ENCODE measurements at regions not wholly inside any gene's neighbourhood (a gene's known extent, or its start where the extent isn't known, plus 50 kb on each side); places are given as distances from the start of the nearest gene placed in this dataset.

DNA sequence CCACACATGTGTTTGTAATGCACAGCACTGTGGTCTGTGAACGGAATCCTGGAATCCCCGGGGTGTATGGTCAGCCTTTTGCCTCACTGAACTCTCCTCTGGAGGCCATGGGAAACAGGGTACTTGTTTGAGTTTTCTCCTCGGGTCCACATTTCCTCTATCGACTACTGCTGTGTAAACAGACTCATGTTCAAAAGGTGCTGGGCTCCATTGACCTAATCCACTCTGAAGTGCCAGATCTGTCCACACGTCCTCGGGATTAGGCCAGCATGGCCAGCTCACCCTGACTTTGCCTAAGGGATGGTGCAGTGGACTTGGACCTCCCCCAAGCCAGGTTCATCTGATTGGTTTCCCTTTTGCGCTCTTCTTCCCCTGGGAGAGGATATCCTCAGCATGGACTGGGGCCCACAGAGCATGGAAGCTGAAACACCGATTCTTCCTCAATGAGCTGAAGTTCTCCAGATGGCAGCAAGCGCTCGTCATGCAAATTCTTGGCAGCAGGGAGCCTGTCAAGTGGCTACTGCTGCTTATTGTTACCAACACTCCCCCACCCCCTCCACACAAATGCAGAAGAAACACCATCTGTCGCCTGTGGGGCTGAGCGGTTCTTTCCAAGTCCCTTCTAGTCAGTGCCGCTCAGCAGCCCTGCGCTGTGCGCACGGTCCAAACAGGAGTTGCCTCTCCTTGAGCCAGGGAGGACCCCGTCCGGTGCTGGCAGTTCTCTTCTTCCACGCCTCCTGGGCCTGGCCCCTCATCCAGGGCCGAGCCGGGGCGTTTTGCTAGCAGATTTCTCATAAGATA lies 292.6 kb upstream of the MARCKS start:
- no peak for DNase-seq (ENCODE audit: low spot score)

DNA sequence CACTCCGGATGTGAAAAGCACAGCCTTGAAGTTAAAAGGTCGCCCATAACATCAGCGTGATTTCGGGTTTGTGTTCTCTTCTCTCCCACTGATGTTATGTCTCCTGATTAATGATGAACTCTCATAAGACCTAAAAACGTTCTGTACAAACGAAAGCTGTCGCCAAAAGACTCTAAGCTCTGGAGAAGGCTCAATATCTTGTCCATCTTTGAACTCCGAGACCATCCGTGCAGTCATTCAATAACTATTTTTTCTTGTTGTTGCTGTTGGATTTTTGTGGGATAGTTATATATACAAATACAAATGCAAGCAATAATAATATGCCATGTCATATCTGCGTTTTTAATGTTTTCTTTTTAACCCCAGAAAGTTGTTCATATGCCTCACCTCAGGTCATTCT lies 291.8 kb upstream of the MARCKS start:
- DNase-seq (ENCODE audit: low spot score), result no peak

- no peak for DNase-seq (ENCODE audit: low spot score)
Observed at GRCh38 chr6:113570161-113570560, 287.0 kb upstream of the MARCKS start.

GRCh38 chr6:113570641-113571040 lies 286.5 kb upstream of the MARCKS start:
- DNase-seq (ENCODE audit: low spot score), result no peak

- no peak for DNase-seq (ENCODE audit: low spot score)
Observed at GRCh38 chr6:113574147-113574546, 283.0 kb upstream of the MARCKS start.

DNA sequence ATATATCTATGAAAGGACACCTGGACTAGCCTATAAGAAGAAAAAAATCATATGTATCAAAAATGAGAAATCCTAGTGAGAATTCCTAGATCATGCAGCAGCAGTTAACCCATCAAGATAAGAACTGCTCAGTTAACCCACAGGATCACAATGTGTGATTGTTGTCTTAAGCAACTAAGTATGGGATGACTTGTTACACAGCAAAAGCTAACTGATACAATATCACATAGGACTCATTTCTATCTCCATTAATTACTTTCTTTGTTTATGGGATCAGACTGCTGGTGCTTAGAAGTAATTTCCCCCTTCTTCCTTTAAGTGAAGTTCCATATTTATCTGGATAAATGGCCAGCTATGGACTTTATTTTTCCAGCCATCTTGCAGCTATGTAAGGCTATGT lies 280.8 kb upstream of the MARCKS start:
- no peak for DNase-seq (ENCODE audit: low spot score)

DNA sequence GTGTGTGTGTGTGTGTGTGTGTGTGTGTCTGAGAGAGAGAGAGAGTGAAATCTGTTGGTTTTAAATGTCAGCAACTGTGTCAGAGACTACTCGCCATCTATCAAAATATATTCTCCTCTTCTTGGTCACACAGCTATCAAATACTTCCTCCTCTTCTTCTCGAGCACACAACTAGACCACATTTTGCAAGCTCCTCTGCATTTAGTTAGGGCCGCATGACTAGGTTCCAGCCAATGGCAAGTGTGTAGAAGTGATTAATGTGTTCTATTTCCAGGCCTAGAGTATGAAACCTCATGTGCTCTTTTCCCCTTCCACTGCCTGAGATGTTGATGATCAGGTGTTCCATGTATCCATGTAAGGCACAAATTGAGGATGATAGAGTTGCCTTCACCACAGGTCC lies 278.5 kb upstream of the MARCKS start:
- no peak for DNase-seq (ENCODE audit: low spot score)

- no peak for DNase-seq (ENCODE audit: low spot score)
Observed at GRCh38 chr6:113584767-113585166, 272.4 kb upstream of the MARCKS start.

DNA sequence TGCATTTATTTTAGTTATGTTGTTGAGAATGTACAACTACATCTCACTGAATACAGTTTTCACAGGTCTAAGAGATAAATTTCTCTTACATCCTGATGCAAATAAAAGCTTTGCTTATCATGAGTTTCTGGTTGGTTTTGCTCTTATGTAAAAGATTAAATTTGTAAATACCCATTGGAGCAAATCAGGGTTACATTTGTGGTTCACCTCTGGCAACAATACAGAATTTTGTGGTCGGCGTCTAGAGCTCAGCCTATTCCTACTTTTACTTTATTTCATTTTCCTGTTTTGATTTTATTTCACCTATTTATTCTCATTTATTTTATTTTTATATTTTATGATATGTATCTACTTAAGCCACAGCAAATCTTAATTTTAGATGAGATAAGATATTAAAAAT lies 271.9 kb upstream of the MARCKS start:
- DNase-seq (ENCODE audit: low spot score), result no peak

GRCh38 chr6:113586413-113587077 lies 270.6 kb upstream of the MARCKS start:
- no peak for DNase-seq (ENCODE audit: low spot score)

DNA sequence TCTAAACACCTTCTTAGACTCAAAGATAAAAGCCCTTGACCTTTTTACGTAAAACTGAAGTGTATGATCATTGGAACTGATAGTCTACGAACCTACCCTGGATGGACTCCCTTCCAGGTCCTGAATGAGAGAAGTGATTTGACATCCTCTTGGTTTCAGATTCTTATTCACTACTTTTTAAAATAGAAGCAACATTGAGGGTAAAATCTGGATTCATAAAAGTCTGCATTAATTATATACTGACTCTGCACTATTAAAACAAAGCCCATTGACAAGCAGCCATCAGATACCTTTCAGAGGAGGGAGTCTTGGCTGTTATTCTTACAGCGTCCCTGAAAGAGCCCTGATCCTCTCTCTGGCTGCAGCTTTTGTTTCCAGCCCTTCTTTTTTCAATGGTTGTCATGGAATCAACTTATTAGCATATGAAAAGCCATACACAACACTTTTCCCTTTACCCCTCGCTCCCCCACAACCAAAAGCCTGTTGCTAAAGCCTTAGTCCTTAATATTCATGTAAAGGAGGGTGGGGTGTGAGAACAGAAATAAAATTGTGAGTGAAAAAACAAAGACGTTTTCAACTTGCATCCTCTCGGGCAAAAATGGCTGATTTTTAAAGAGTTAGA lies 270.0 kb upstream of the MARCKS start:
- no peak for DNase-seq (ENCODE audit: low spot score)

GRCh38 chr6:113588646-113589045 lies 268.5 kb upstream of the MARCKS start:
- no peak for DNase-seq (ENCODE audit: low spot score)

GRCh38 chr6:113591896-113592827 lies 265.0 kb upstream of the MARCKS start:
- no peak for DNase-seq (ENCODE audit: low spot score)

- DNase-seq (ENCODE audit: low spot score), result no peak
Observed at GRCh38 chr6:113594726-113595125, 262.4 kb upstream of the MARCKS start.

- DNase-seq (ENCODE audit: low spot score), result no peak
Observed at GRCh38 chr6:113595911-113596376, 261.2 kb upstream of the MARCKS start.

DNA sequence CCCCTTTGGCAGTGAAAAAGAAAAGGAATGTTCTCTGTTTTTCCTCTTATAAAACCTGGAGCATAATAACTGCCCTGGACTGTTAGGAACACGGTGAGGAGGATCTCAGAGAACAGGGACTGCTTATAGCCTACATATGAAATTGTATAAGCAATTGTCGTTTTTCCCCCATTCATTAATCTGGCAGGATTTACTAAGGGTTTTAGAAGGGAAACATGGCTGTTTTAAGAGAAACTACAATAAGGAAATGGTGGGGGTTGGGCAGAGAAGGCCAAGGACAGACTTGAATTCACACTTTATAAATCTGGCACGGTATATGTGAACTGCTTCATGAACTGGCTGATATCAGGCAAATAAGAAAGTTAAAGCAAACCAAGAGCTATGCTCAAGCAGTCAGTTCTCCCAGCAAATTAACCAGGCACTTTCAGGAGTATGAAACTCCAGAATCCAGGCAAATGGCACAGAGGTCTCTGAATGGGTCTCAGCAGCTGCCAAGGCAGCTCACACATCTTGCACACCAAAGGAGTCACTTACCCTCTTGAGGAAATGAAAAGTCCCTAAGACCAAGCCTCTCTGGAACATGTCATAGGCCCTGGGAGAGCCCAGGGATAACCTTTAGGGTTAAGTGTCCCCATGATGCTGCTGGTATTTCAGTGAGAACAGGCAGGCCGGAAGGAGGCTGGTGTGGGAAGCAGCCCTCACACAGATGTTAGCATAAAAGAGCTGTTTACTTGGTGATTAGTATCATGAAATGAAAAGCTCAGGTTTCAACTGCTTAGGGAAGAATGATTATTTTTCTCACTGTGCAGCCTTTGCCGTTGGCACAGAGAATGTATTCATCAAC lies 260.5 kb upstream of the MARCKS start:
- no peak for DNase-seq (ENCODE audit: low spot score)

DNA sequence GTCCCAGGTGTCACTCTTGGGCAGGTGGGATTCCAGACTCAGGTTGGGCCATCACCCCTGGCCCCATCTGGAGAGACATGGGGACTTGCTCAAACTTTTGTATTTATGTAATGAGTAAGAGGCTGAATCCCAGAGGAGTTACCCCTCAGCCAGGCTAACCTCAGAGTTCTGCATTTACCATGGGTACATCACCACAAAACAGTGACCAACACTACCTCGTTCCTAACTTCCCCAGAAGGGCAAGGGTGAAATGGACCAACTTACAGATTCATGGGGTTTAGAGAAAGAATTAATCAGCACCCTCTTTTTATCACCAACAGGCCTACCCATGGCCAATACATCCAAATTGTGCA lies 259.9 kb upstream of the MARCKS start:
- no peak for DNase-seq (ENCODE audit: low spot score)

- DNase-seq (ENCODE audit: low spot score), result no peak
Observed at GRCh38 chr6:113598786-113599185, 258.4 kb upstream of the MARCKS start.

- no peak for DNase-seq (ENCODE audit: low spot score)
Observed at GRCh38 chr6:113599444-113599843, 257.7 kb upstream of the MARCKS start.

DNA sequence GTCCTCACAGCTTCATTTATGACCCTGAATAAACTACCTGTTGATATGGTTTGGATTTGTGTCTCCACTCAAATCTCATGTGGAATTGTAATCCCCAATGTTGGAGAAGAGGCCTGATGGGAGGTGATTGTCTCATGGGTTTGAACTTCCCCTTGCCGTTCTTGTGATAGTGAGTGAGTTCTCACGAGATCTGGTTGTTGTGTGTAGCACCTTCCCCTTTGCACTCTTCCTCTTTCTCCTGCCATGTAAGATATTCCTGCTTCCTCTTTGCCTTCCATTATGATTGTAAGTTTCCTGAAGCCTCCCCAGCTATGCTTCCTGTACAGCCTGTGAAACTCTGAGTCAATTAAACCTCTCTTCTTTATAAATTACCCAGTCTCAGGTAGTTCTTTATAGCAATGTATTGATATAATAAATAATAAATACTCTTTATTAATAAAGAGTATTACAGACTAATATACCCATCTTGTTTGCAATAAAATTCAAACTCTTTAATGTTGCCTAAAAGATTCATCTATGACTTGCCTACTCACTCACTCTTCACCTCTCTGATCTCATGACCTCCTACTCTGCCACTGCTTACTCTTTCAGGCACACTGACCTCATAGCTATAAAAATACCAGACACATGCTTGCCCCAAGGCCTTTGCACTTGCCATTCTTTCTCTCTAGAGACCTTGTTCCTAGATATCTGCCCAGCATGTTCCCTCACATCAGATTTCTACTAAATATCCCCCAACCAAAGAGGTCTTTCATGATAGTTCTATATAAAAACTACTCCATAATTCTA lies 256.4 kb upstream of the MARCKS start:
- no peak for DNase-seq (ENCODE audit: low spot score)

Measured in activated CD4-positive, alpha-beta T cell treated with anti-CD3 and anti-CD28 coated beads, Interleukin-2, Interleukin-4, amounts not matched to agents 100 ng/mL and 50 ng/mL, durations not matched to agents 16 hours and 8 hours (primary cell).